SU-DHL-6 (cell line): ENCODE measurements at regions not wholly inside any gene's neighbourhood (a gene's known extent, or its start where the extent isn't known, plus 50 kb on each side); places are given as distances from the start of the nearest gene placed in this dataset.

Experiments used
- H2AFZ ChIP-seq: fragments of 200-600 bp; sonication (generic); 2 replicates; pipeline ENCODE4 v1.6.1; 2014; ENCODE audit warnings: low read depth, mild to moderate bottlenecking, moderate library complexity, mixed read lengths, antibody characterized with exemption, low read length; ENCODE audit not compliant: severe bottlenecking
- H3F3A ChIP-seq: fragments of 200-600 bp; shearing (Covaris generic); 2 replicates; pipeline ENCODE4 v1.6.0; 2016; ENCODE audit warnings: antibody characterized with exemption, mild to moderate bottlenecking; ENCODE audit not compliant: insufficient read depth
- H3K27ac ChIP-seq: fragments of 200-600 bp; sonication (generic); 2 replicates; pipeline ENCODE4 v1.5.1; 2016; ENCODE audit warnings: low read depth, mild to moderate bottlenecking, low read length, moderate library complexity, mixed read lengths
- H3K27me3 ChIP-seq: fragments of 200-600 bp; sonication (generic), shearing (Covaris generic); 2 replicates; pipeline ENCODE4 v1.6.0; 2014; ENCODE audit warnings: mild to moderate bottlenecking, low read length
- H3K36me3 ChIP-seq: fragments of 200-600 bp; sonication (generic); 2 replicates; pipeline ENCODE4 v1.6.1; 2014; ENCODE audit warnings: mild to moderate bottlenecking, low read length, mixed read lengths
- H3K4me2 ChIP-seq: fragments of 300-600, 200-600 bp; shearing (Covaris generic), sonication (generic); 2 replicates; pipeline ENCODE4 v1.6.0; 2014; ENCODE audit warnings: low read length, low read depth, mild to moderate bottlenecking; ENCODE audit not compliant: poor library complexity, severe bottlenecking
- H3K4me3 ChIP-seq: fragments of 200-600 bp; sonication (generic); 2 replicates; pipeline ENCODE4 v1.5.1; 2014; ENCODE audit warnings: antibody characterized with exemption, low read length, mild to moderate bottlenecking, mixed read lengths; ENCODE audit not compliant: insufficient read depth, poor library complexity, severe bottlenecking
- H3K79me2 ChIP-seq: fragments of 200-600 bp; sonication (generic); 2 replicates; pipeline ENCODE4 v1.6.1; 2014; ENCODE audit warnings: mild to moderate bottlenecking, low read length, moderate library complexity; ENCODE audit not compliant: insufficient read depth
- H3K9ac ChIP-seq: fragments of 200-600 bp; sonication (generic); 2 replicates; pipeline ENCODE4 v1.7.0; 2014; ENCODE audit warnings: mild to moderate bottlenecking, low read length
- H3K9me2 ChIP-seq: fragments of 200-600 bp; sonication (generic); replicated peaks from 2 replicates; pipeline ENCODE4 v1.6.1; 2014; ENCODE audit warnings: low read length; ENCODE audit not compliant: insufficient read depth
- H3K9me3 ChIP-seq: fragments of 200-600 bp; sonication (generic); 2 replicates; pipeline ENCODE4 v1.6.1; 2014; ENCODE audit warnings: low read length, mixed read lengths; ENCODE audit not compliant: insufficient read depth
- H4K20me1 ChIP-seq: fragments of 200-600 bp; sonication (generic); 2 replicates; pipeline ENCODE4 v1.6.1; 2014; ENCODE audit warnings: low read depth, mild to moderate bottlenecking, antibody characterized with exemption, low read length, moderate library complexity, mixed read lengths
- CTCF ChIP-seq: fragments of 200-600 bp; sonication (generic); IDR thresholded peaks from one replicate; pipeline ENCODE4 v1.5.1; 2017; ENCODE audit warnings: antibody characterized with exemption, mild to moderate bottlenecking, low read length, moderate library complexity; ENCODE audit not compliant: insufficient read depth, poor library complexity, severe bottlenecking
- EZH2phosphoT487 ChIP-seq: fragments of 200-600 bp; sonication (generic), shearing (Covaris generic); conservative IDR thresholded peaks from 2 replicates; pipeline ENCODE4 v1.6.1; 2018; ENCODE audit warnings: mild to moderate bottlenecking, antibody characterized with exemption, low read length, moderate library complexity, mixed read lengths

GRCh38 chr22:19610518-19611253 lies 86.5 kb upstream of the CLDN5 start:
- H3K4me2 ChIP-seq: no peak overlapping the region
- no peaks in the 10 kb centered on the region for H3K79me2 ChIP-seq
- H3K9me2 ChIP-seq: no peaks in the 10 kb centered on the region
- no peak overlapping the region for H3K4me3 ChIP-seq
- no peak overlapping the region for H3K27ac ChIP-seq
- H3K9me3 ChIP-seq: no peaks in the 10 kb centered on the region
- TF ChIP-seq EZH2phosphoT487 (no peak), CTCF (no peak)
- no peaks in the 10 kb centered on the region for H4K20me1 ChIP-seq
- H3K36me3 ChIP-seq: no peaks in the 10 kb centered on the region
- H3K9ac ChIP-seq: no peak overlapping the region
- no peak overlapping the region for H2AFZ ChIP-seq
- no peaks in the 10 kb centered on the region for H3K27me3 ChIP-seq
- H3F3A ChIP-seq: no peaks in the 10 kb centered on the region

GRCh38 chr22:19611590-19611989 lies 87.4 kb upstream of the CLDN5 start:
- Histone ChIP-seq H3K27ac (no peak overlapping the region), H4K20me1 (no peaks in the 10 kb centered on the region)

GRCh38 chr22:19612866-19613572 lies 88.8 kb upstream of the CLDN5 start:
- Histone ChIP-seq H3K9me2 (no peaks in the 10 kb centered on the region), H3K79me2 (no peaks in the 10 kb centered on the region), H2AFZ (no peak overlapping the region), H3K9me3 (no peaks in the 10 kb centered on the region), H3K36me3 (no peaks in the 10 kb centered on the region), H3F3A (no peaks in the 10 kb centered on the region), H3K27ac (no peak overlapping the region), H4K20me1 (no peaks in the 10 kb centered on the region), H3K27me3 (no peaks in the 10 kb centered on the region), H3K4me2 (no peak overlapping the region), H3K9ac (no peak overlapping the region), H3K4me3 (no peak overlapping the region)
- TF ChIP-seq EZH2phosphoT487 (no peak), CTCF (no peak)

More at GRCh38 chr22:19611590-19611989, 87.4 kb upstream of the CLDN5 start:
- TF ChIP-seq EZH2phosphoT487 (no peak), CTCF (no peak)
- Histone ChIP-seq H3K4me2 (no peak overlapping the region), H3K4me3 (no peak overlapping the region), H3K9me3 (no peaks in the 10 kb centered on the region), H3K9ac (no peak overlapping the region), H2AFZ (no peak overlapping the region), H3K9me2 (no peaks in the 10 kb centered on the region), H3K79me2 (no peaks in the 10 kb centered on the region), H3K36me3 (no peaks in the 10 kb centered on the region), H3F3A (no peaks in the 10 kb centered on the region), H3K27me3 (no peaks in the 10 kb centered on the region)
